Kasumi-1 (cell line): ENCODE measurements at regions not wholly inside any gene's neighbourhood (a gene's known extent, or its start where the extent isn't known, plus 50 kb on each side); places are given as distances from the start of the nearest gene placed in this dataset.

ENCODE experiments used
- DNase-seq, 2 experiments: peaks; one replicate each; lab custom pipeline; 2025; lab: John Stamatoyannopoulos, UW

- no peak for DNase-seq
Observed at GRCh38 chr13:47251771-47252170, 354.9 kb upstream of the HTR2A start.

- no peak for DNase-seq
Observed at GRCh38 chr13:47250146-47250545, 353.3 kb upstream of the HTR2A start.

- DNase-seq: no peak
Observed at GRCh38 chr13:47249266-47249665, 352.4 kb upstream of the HTR2A start.

GRCh38 chr13:47241446-47241845, 344.6 kb upstream of the HTR2A start:
- no peak for DNase-seq

GRCh38 chr13:47239025-47239424, 342.2 kb upstream of the HTR2A start:
- no peak for DNase-seq

GRCh38 chr13:47237571-47237970, 340.7 kb upstream of the HTR2A start:
- DNase-seq: no peak

GRCh38 chr13:47233734-47234133, 336.9 kb upstream of the HTR2A start:
- no peak for DNase-seq

- DNase-seq: no peak
Observed at GRCh38 chr13:47232516-47232915, 335.7 kb upstream of the HTR2A start.

- peak in 1 of 2 experiments; percentile 22 for DNase-seq
Observed at GRCh38 chr13:47230155-47230554, 333.3 kb upstream of the HTR2A start.

GRCh38 chr13:47226516-47226915, 329.7 kb upstream of the HTR2A start:
- DNase-seq: no peak

GRCh38 chr13:47220453-47221140, 323.7 kb upstream of the HTR2A start:
- no peak for DNase-seq

- DNase-seq: no peak
Observed at GRCh38 chr13:47218611-47219010, 321.8 kb upstream of the HTR2A start.

GRCh38 chr13:47216176-47216822, 319.4 kb upstream of the HTR2A start:
- DNase-seq: no peak

- DNase-seq: no peak
Observed at GRCh38 chr13:47215736-47216135, 318.9 kb upstream of the HTR2A start.

GRCh38 chr13:47213047-47213446, 316.2 kb upstream of the HTR2A start:
- no peak for DNase-seq

GRCh38 chr13:47211106-47211505, 314.3 kb upstream of the HTR2A start:
- DNase-seq: no peak

- no peak for DNase-seq
Observed at GRCh38 chr13:47206111-47206510, 309.3 kb upstream of the HTR2A start.

GRCh38 chr13:47190696-47191305, 293.9 kb upstream of the HTR2A start:
- DNase-seq: no peak

GRCh38 chr13:47188802-47189201, 291.9 kb upstream of the HTR2A start:
- no peak for DNase-seq

GRCh38 chr13:47186471-47186870, 289.6 kb upstream of the HTR2A start:
- DNase-seq: no peak

- DNase-seq: no peak
Observed at GRCh38 chr13:47184321-47184720, 287.5 kb upstream of the HTR2A start.

- DNase-seq: no peak
Observed at GRCh38 chr13:47179321-47179720, 282.5 kb upstream of the HTR2A start.
